ENCODE measurements at regions not wholly inside any gene's neighbourhood (a gene's known extent, or its start where the extent isn't known, plus 50 kb on each side); places are given as distances from the start of the nearest gene placed in this dataset.

DNA sequence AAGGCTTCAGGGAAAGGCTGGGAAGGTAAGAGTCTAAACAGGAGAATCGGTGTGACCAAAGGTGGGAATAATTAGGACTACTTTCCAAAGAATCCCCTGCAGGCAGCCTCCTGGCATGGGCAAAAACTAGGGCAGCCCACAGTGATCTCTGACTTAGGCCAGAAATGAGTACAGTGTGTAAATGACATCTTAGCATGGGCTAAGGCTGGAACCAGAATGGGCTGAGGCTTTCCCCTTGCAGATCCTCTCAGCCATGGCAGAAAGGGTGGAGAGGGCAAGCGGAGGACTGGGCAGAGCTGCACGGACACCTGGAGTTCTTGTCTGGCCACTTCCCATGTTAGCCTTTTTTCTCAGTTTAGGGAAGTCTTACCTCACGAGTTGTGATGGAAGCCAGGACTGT, 69.9 kb upstream of the FOXQ1 start:
- TF ChIP-seq, protein P1, sequence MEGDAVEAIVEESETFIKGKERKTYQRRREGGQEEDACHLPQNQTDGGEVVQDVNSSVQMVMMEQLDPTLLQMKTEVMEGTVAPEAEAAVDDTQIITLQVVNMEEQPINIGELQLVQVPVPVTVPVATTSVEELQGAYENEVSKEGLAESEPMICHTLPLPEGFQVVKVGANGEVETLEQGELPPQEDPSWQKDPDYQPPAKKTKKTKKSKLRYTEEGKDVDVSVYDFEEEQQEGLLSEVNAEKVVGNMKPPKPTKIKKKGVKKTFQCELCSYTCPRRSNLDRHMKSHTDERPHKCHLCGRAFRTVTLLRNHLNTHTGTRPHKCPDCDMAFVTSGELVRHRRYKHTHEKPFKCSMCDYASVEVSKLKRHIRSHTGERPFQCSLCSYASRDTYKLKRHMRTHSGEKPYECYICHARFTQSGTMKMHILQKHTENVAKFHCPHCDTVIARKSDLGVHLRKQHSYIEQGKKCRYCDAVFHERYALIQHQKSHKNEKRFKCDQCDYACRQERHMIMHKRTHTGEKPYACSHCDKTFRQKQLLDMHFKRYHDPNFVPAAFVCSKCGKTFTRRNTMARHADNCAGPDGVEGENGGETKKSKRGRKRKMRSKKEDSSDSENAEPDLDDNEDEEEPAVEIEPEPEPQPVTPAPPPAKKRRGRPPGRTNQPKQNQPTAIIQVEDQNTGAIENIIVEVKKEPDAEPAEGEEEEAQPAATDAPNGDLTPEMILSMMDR (IDR thresholded peaks at IDR 0.05), result no peak
- TF ChIP-seq EZH2 (IDR thresholded peaks at IDR 0.05), result no peak
- no peak for TF ChIP-seq EZH2phosphoT487 (IDR thresholded peaks at IDR 0.05)
